Neuron (in vitro differentiated cells): ENCODE measurements at regions not wholly inside any gene's neighbourhood (a gene's known extent, or its start where the extent isn't known, plus 50 kb on each side); places are given as distances from the start of the nearest gene placed in this dataset.
"Not testable (repeated sequence)": the region's sequence is repeated elsewhere in the genome, so short reads cannot be mapped to it uniquely, and the experiment has no call there.

ENCODE experiments used
- H2AFZ ChIP-seq: one replicate; pipeline ENCODE4 v1.6.1; 2013; ENCODE audit warnings: low read depth, mild to moderate bottlenecking, inconsistent platforms, low read length, moderate library complexity
- H3K27me3 ChIP-seq: one replicate; pipeline ENCODE4 v1.6.1; 2013; ENCODE audit warnings: low read length; ENCODE audit not compliant: insufficient read depth
- H3K36me3 ChIP-seq: one replicate; pipeline ENCODE4 v1.6.1; 2013; ENCODE audit warnings: low read length; ENCODE audit not compliant: insufficient read depth
- H3K4me1 ChIP-seq: one replicate; pipeline ENCODE4 v1.6.1; 2013; ENCODE audit warnings: low read length; ENCODE audit not compliant: insufficient read depth
- H3K4me3 ChIP-seq: 2 replicates; pipeline ENCODE4 v1.5.1; 2013; ENCODE audit warnings: mild to moderate bottlenecking, low read length, moderate library complexity
- H3K9me3 ChIP-seq: one replicate; pipeline ENCODE4 v1.6.1; 2013; ENCODE audit warnings: low read length

GRCh38 chr2:185240796-185241195 is 497.8 kb upstream of the FSIP2 start:
- H3K27me3 ChIP-seq, result no peaks in the 10 kb centered on the region
- H3K9me3 ChIP-seq, result peaks cover 5% of the 10 kb centered on the region

DNA sequence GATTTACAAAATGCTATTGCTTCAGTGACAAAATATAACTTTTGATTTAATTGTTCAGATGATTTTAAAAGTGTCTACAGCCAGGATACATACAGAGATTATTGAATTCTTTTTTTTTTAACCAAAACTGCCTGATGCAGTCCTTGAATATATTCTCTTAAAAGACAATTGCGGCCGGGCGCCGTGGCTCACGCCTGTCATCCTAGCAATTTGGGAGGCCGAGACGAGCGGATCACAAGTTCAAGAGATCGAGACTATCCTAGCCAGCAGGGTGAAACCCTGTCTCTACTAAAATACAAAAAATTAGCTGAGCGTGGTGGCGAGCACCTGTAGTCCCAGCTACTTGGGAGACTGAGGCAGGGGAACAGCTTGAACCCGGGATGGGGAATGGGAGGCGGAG is 497.0 kb upstream of the FSIP2 start:
- peaks cover 5% of the 10 kb centered on the region for H3K9me3 ChIP-seq
- no peak overlapping the region for H2AFZ ChIP-seq
- no peak overlapping the region for H3K4me3 ChIP-seq
- no peaks in the 10 kb centered on the region for H3K36me3 ChIP-seq
- H3K27me3 ChIP-seq, result no peaks in the 10 kb centered on the region
- H3K4me1 ChIP-seq, result no peaks in the 10 kb centered on the region

More at GRCh38 chr2:185240796-185241195, 497.8 kb upstream of the FSIP2 start:
- Histone ChIP-seq H3K4me3 (no peak overlapping the region), H3K36me3 (no peaks in the 10 kb centered on the region), H3K4me1 (no peaks in the 10 kb centered on the region), H2AFZ (no peak overlapping the region)

DNA sequence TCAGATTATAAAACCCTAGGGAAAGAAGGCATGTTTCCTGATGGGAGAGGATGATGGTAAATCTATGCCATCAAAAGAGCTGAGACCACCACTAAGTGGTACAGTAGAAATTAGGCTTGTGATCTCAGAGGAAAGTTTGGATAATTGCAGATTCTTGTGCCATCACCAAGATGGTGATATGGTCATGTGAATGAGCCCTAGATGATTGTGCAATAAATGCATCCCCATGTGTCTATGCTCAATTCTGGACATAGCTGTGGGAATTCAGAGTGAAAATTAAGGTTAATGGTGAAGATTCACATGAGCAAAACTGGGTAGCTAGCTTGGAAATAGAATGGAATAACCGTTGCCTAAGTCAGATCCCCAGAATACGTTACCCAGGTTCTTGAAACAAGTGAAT is 496.1 kb upstream of the FSIP2 start:
- no peaks in the 10 kb centered on the region for H3K4me1 ChIP-seq
- peaks cover 2% of the 10 kb centered on the region for H3K9me3 ChIP-seq
- no peaks in the 10 kb centered on the region for H3K27me3 ChIP-seq
- H2AFZ ChIP-seq, result no peak overlapping the region
- no peaks in the 10 kb centered on the region for H3K36me3 ChIP-seq
- no peak overlapping the region for H3K4me3 ChIP-seq

DNA sequence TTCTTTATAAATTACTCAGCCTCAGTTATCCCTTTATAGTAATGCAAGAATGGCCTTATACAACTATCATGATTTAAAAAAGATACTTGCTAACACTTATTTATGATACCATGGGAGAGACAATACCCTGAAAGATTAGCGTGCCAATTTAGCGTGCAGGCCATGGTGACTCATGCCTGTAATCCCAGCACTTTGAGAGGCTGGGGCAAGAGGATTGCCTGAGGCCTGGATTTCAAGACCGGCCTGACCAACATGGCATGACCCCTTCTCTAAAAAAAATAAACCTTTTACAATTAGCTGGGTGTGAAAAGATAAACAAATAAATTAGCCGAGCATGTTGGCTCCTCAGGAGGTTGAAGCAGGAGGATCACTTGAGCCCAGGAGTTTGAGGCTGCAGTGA is 493.4 kb upstream of the FSIP2 start:
- Histone ChIP-seq H3K4me3 (no peak overlapping the region), H3K27me3 (no peaks in the 10 kb centered on the region), H3K4me1 (no peaks in the 10 kb centered on the region), H2AFZ (no peak overlapping the region), H3K9me3 (peaks cover 2% of the 10 kb centered on the region), H3K36me3 (no peaks in the 10 kb centered on the region)

DNA sequence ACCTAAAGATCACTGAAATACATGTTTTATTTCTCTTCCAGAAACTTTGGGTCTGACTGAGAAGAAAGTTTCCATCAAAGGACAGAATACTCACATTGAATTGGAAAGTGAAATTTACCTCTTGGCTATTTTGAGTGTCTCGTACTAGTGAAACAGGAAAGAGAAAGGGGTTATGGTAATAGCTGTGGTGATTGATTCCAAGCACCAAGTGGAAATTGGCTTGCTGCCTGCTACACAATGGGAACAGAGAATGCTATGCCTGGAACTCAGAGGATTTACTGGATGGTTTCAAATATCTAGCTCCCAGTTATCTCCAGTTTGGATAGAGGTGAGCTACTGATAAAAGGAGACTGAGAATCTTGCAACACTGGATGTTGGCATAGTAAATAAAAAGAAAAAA is 492.8 kb upstream of the FSIP2 start:
- H2AFZ ChIP-seq, result no peak overlapping the region
- H3K36me3 ChIP-seq, result no peaks in the 10 kb centered on the region
- no peak overlapping the region for H3K4me3 ChIP-seq
- H3K27me3 ChIP-seq, result no peaks in the 10 kb centered on the region
- H3K4me1 ChIP-seq, result no peaks in the 10 kb centered on the region
- peaks cover 2% of the 10 kb centered on the region for H3K9me3 ChIP-seq

GRCh38 chr2:185246717-185247116 is 491.9 kb upstream of the FSIP2 start:
- H3K4me1 ChIP-seq, result no peaks in the 10 kb centered on the region
- no peak overlapping the region for H2AFZ ChIP-seq
- no peaks in the 10 kb centered on the region for H3K36me3 ChIP-seq
- peaks cover 2% of the 10 kb centered on the region for H3K9me3 ChIP-seq
- no peak overlapping the region for H3K4me3 ChIP-seq
- H3K27me3 ChIP-seq, result no peaks in the 10 kb centered on the region

GRCh38 chr2:185255566-185255965 is 483.0 kb upstream of the FSIP2 start:
- H2AFZ ChIP-seq, result no peak overlapping the region
- H3K36me3 ChIP-seq, result no peaks in the 10 kb centered on the region
- no peaks in the 10 kb centered on the region for H3K9me3 ChIP-seq
- H3K27me3 ChIP-seq, result no peaks in the 10 kb centered on the region
- H3K4me3 ChIP-seq, result no peak overlapping the region
- H3K4me1 ChIP-seq, result no peaks in the 10 kb centered on the region

GRCh38 chr2:185265747-185266146 is 472.9 kb upstream of the FSIP2 start:
- no peaks in the 10 kb centered on the region for H3K4me1 ChIP-seq
- no peaks in the 10 kb centered on the region for H3K9me3 ChIP-seq
- no peaks in the 10 kb centered on the region for H3K27me3 ChIP-seq

DNA sequence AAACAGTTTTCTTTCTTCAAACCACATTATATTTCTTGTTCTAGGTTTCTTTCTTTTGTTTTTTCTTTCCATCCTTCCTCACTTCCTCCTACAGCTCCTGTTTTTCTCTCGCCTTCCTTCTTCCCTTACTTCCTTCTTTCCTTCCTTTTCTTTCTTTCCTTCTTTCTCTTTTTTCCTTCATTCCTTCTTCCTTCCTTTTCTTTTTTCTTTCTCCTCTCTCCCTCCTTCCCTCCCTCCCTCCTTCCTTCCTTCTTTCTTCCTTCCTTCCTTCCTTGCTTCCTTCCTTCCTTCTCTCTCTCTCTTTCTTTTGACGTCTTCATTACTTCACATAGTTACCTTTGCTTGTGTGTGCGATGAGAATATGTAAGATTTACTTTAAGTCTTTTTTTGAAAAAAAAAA is 470.0 kb upstream of the FSIP2 start:
- H3K4me1 ChIP-seq, result no peaks in the 10 kb centered on the region

More at GRCh38 chr2:185265747-185266146, 472.9 kb upstream of the FSIP2 start:
- no peak overlapping the region for H3K4me3 ChIP-seq
- no peak overlapping the region for H2AFZ ChIP-seq
- H3K36me3 ChIP-seq, result no peaks in the 10 kb centered on the region

DNA sequence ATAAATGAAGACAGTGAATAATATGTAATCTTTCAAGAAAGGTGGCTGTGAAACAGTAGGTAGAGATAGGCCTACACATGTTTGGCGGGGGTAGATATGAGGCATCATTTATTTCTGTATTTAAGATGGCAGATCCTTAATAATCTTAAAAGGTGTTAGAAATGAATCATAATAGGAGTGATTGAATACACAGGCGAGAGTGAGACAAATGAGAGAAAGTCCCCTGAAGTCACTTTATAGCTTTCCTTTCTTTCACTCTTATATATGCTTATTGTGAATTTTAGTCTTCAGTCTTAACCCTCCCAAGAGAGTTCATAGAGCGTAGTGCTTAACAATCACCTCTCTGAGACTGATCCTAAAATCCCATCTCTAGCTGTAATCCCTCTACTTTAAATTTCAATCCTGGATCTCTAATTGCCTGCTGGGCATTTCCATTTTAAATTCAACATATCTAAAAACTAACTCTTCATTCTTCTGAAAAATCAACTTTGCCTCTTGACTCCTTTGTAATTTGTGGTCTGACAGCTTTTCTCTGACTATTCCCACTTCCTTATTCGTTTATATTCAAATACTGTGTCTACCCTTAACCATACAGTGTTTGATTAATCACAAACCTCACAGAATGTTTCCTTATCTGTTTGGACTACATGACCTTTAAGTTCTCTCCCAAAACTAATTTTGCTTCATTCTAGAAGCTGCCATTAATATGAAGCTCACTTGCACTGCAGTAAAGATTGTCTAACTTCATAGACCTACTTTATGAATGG is 463.7 kb upstream of the FSIP2 start:
- no peak overlapping the region for H3K4me3 ChIP-seq
- no peaks in the 10 kb centered on the region for H3K4me1 ChIP-seq
- H3K9me3 ChIP-seq, result no peaks in the 10 kb centered on the region
- no peaks in the 10 kb centered on the region for H3K27me3 ChIP-seq
- H2AFZ ChIP-seq, result no peak overlapping the region
- no peaks in the 10 kb centered on the region for H3K36me3 ChIP-seq

More for the DNA sequence above, 470.0 kb upstream of the FSIP2 start:
- Histone ChIP-seq H3K9me3 (no peaks in the 10 kb centered on the region), H3K27me3 (no peaks in the 10 kb centered on the region), H2AFZ (no peak overlapping the region), H3K4me3 (no peak overlapping the region), H3K36me3 (no peaks in the 10 kb centered on the region)

GRCh38 chr2:185275979-185276378 is 462.6 kb upstream of the FSIP2 start:
- H2AFZ ChIP-seq, H3K4me1 ChIP-seq, H3K27me3 ChIP-seq, H3K9me3 ChIP-seq, H3K36me3 ChIP-seq, H3K4me3 ChIP-seq: not testable (repeated sequence)

DNA sequence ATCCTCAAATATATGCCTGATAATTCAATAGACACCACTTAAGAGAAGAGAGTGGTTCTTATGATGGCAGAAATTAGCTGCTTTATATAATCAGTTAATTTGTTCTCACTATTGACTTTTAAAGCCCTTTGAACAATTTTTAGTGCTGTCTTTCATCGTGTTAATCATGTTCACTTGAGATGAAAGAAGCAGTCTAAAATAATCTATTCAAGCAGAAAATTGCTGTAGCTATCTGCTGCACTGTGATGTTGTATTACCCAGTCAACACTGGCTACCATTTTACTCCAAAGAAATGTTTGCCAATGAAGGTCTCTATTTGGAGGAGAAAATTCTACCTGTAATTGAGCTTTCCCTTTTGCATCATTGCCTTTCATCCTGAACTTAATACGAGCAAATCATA is 459.8 kb upstream of the FSIP2 start:
- no peaks in the 10 kb centered on the region for H3K36me3 ChIP-seq
- H3K4me3 ChIP-seq, result no peak overlapping the region
- H3K27me3 ChIP-seq, result no peaks in the 10 kb centered on the region
- H2AFZ ChIP-seq, result no peak overlapping the region
- no peaks in the 10 kb centered on the region for H3K4me1 ChIP-seq
- H3K9me3 ChIP-seq, result no peaks in the 10 kb centered on the region

DNA sequence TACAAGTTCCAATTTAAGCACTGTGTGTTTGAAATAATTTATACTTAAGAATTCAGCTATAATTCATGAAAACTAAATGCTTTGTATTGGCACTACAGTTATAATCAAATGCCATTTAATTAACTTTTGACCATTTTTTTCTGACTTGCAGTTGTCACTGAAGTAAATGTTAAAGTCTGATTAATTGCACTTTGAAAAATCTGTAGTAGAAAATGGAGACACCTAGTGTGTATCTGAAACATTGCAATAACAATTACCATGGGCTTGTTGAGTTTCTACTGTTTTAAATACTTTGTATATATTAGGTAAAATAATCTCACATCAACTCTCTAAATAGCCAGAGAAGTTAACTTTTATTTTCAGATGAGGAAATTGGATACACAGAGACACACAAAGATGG is 458.6 kb upstream of the FSIP2 start:
- H3K9me3 ChIP-seq, result no peaks in the 10 kb centered on the region
- H3K27me3 ChIP-seq, result no peaks in the 10 kb centered on the region
- no peak overlapping the region for H3K4me3 ChIP-seq
- H3K4me1 ChIP-seq, result no peaks in the 10 kb centered on the region
- no peak overlapping the region for H2AFZ ChIP-seq
- no peaks in the 10 kb centered on the region for H3K36me3 ChIP-seq

DNA sequence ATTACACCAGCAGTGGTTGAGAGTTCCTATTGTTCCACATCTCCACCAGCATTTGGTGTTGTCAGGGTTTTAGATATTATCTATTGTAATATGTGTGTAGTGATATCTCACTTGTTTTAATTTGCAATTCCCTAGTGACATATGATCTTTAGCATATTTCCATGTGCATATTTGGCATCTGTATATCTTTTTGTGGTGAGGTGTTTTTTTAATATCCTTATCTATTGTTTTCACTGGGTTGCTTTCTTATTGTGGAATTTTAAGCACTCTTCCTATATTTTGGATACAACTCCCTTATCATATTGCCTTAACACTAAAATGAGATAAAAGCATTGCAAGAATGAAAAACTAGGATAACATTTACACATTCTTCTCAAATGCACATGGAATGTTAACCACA is 453.9 kb upstream of the FSIP2 start:
- Histone ChIP-seq H3K4me1 (no peaks in the 10 kb centered on the region), H3K36me3 (no peaks in the 10 kb centered on the region), H3K27me3 (no peaks in the 10 kb centered on the region), H3K4me3 (no peak overlapping the region), H2AFZ (no peak overlapping the region), H3K9me3 (no peaks in the 10 kb centered on the region)
